Breast epithelium (tissue), 3 donors: ENCODE measurements at regions not wholly inside any gene's neighbourhood (a gene's known extent, or its start where the extent isn't known, plus 50 kb on each side); places are given as distances from the start of the nearest gene placed in this dataset.

Experiments used
- CTCF ChIP-seq, 3 donors: fragments of 450-650 bp; IDR thresholded peaks; one replicate each; pipeline ENCODE4 v1.5.1; 2016 to 2017; ENCODE audit warnings: antibody characterized with exemption in 3 of 3, mild to moderate bottlenecking in 3 of 3, moderate library complexity in 3 of 3
- POLR2A ChIP-seq: fragments of 450-650 bp; IDR thresholded peaks from one replicate; pipeline ENCODE4 v1.6.1; 2016; ENCODE audit warnings: antibody characterized with exemption, mild to moderate bottlenecking, moderate library complexity

GRCh38 chr5:165228184-165228583 is 1722.8 kb downstream of the MAT2B start:
- TF ChIP-seq POLR2A (no peak), CTCF (IDR thresholded peaks at IDR 0.05) (no peak)
